Right cardiac atrium (tissue), 5 donors: ENCODE measurements at regions not wholly inside any gene's neighbourhood (a gene's known extent, or its start where the extent isn't known, plus 50 kb on each side); places are given as distances from the start of the nearest gene placed in this dataset.

Source experiments
- ATAC-seq, 2 donors: fragments of 200-7000 bp; cut with Tn5 transposase; one replicate each; pipeline versions ENCODE4 v1.8.0 to v1.9.1; 2020; ENCODE audit warnings: moderate library complexity in 2 of 2, mild to moderate bottlenecking in 1 of 2
- DNase-seq, 3 donors: peaks; one replicate each; pipeline ENCODE4 v3.0.0-alpha.2; 2020
- H3K27ac ChIP-seq: one replicate; pipeline ENCODE4 v1.5.1; 2013; ENCODE audit warnings: mild to moderate bottlenecking, low read length, control low read depth, moderate library complexity
- H3K27me3 ChIP-seq: one replicate; pipeline ENCODE4 v1.6.1; 2013; ENCODE audit not compliant: control insufficient read depth, insufficient read depth
- H3K4me1 ChIP-seq: one replicate; pipeline ENCODE4 v1.6.1; 2013; ENCODE audit warnings: low read length; ENCODE audit not compliant: control insufficient read depth, insufficient read depth
- H3K4me3 ChIP-seq: one replicate; pipeline ENCODE4 v1.5.1; 2013; ENCODE audit warnings: low read length, control low read depth
- H3K9me3 ChIP-seq: one replicate; pipeline ENCODE4 v1.6.1; 2013; ENCODE audit warnings: low read length; ENCODE audit not compliant: control insufficient read depth
- WGBS: extraction: QIAGEN DNeasy Blood & Tissue Kit; methylation state at CpG from one replicate; pipeline ENCODE4 v1.1.7; 2013; 5-methylcytosine and 5-hydroxymethylcytosine counted together
- intact Hi-C, 4 donors: fragments of 100-400 bp; cut with DNase I; formaldehyde crosslinking; loops; one replicate each; pipeline versions ENCODE4 v1.11.0 to v1.14.0; 2022 to 2023
- donor health status: healthy with polysubstance abuse.
- donor health status: DM: no; HTN: yes; CAD: no.
- donor health status: DM: no; HTN: no; CAD: no.
- donor health status: DM: no; HTN: yes; CAD: no; lungs with severe emphysema.
- donor health status: DM: yes; HTN: yes; CAD: no.

DNA sequence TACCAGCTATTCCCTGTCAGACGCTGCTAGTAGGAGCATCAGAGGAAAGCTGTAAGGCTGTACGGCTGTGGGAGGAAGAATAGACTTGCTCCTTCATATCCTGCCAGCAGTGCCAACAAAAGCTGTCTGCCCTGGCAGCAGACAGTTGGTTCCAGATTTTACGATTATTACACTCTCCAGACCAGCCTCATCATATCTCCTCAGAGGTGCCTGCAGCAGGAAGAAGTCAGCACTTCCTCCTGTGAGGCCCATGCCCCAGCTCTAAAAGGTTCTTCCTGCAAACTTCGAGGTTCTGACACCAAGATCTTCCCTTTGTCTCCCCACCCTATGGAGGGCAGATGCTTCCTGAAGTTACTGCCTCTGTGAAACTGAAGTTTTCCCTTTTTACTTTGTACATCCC lies 537.7 kb upstream of the PKDCC start:
- no peaks in the 10 kb centered on the region for H3K27me3 ChIP-seq
- peak in 1 of 2 donors; percentile 36 for ATAC-seq
- H3K4me1 ChIP-seq: no peaks in the 10 kb centered on the region
- no peak for DNase-seq
- intact Hi-C loops: no loop called here
- whole genome bisulfite sequencing: 19% methylated on average over 4 of the region's 4 CpGs
- H3K9me3 ChIP-seq: no peaks in the 10 kb centered on the region
- H3K4me3 ChIP-seq: no peak overlapping the region
- H3K27ac ChIP-seq: no peak overlapping the region

DNA sequence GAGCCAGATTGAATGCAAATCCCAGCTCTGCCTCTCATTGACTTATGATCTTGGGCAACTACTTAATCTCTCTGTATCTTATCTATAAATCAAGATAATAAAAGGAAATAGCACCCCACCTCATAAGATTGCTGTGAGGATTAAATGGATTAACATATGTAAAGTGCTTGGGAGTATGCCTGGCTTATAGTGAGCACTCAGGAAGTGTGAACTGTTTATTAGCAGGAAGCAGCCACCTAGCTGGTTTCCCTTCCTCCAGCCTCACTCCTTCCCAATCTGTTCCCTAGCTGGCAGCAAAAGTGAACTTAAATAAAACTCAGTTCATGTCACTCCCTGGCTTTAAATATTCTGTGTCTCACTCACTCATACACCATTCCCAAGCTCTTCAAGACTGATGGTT lies 526.6 kb upstream of the PKDCC start:
- Histone ChIP-seq H3K4me3 (no peak overlapping the region), H3K27me3 (no peaks in the 10 kb centered on the region), H3K4me1 (no peaks in the 10 kb centered on the region), H3K9me3 (no peaks in the 10 kb centered on the region), H3K27ac (no peak overlapping the region)
- ATAC-seq (no peak), DNase-seq (no peak)
- intact Hi-C loops: no loop called here

DNA sequence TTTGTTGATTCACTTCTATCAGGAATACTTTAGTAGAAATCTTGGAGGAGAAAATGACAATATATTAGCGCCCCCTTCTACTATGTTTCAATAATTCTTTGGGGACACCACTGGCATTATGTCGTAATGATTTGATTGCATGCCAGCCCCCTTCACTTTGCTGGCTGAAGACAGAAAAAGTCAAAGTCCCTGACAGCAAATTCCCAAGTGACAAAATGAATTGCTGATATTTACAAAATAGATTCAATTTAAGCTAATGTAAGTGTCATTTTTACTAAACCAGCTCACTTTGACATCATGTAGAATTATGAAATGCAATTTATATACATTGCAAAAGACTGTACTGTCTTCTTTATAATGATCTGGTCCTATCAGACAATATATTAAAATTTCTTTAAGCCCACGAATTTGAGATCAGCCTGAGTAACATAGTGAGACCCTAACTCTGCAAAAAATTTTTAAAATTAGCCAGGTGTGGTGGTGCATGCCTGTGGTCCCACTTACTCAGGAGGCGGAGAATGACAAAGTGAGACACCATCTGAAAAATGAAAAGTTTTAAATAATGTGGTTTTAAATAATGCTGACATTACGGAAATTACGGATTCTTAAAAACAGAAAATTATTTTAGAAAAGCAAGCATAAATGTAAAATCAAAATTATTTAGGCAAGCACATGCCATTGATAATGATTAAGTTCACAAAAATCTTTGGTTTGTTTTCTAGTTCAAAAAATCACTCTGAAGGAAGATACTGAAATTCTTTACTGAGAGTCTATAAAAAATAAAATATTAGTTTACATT lies 520.1 kb upstream of the PKDCC start:
- Histone ChIP-seq H3K4me1 (no peaks in the 10 kb centered on the region), H3K9me3 (no peaks in the 10 kb centered on the region), H3K4me3 (no peak overlapping the region), H3K27me3 (no peaks in the 10 kb centered on the region), H3K27ac (no peak overlapping the region)
- intact Hi-C loops: no loop called here
- 80% methylated on average over 6 of the region's 6 CpGs for WGBS
- ATAC-seq (no peak), DNase-seq (no peak)

DNA sequence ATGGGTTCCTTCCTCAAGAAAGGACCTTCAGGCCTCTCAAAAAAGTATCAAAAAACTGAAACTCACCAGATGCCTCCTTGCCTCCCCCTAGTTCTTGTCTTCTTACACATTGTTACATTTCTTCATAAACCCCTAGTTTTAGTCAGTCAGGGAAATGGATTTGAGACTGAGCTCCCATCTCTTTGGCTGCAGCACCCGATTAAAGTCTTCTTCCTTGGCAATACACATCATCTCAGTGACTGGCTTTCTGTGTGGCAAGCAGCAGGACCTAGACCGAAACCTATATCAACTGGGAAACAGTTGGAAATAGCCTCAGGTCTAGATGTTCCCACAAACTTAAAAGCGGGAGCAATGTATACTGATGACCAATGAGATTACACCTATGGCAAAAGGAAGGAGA lies 512.2 kb upstream of the PKDCC start:
- no peaks in the 10 kb centered on the region for H3K27me3 ChIP-seq
- 89% methylated on average over 3 of the region's 3 CpGs for WGBS
- H3K9me3 ChIP-seq: no peaks in the 10 kb centered on the region
- no peak overlapping the region for H3K27ac ChIP-seq
- ATAC-seq (no peak), DNase-seq (no peak)
- intact Hi-C loops: no loop called here
- H3K4me3 ChIP-seq: no peak overlapping the region
- H3K4me1 ChIP-seq: no peaks in the 10 kb centered on the region

DNA sequence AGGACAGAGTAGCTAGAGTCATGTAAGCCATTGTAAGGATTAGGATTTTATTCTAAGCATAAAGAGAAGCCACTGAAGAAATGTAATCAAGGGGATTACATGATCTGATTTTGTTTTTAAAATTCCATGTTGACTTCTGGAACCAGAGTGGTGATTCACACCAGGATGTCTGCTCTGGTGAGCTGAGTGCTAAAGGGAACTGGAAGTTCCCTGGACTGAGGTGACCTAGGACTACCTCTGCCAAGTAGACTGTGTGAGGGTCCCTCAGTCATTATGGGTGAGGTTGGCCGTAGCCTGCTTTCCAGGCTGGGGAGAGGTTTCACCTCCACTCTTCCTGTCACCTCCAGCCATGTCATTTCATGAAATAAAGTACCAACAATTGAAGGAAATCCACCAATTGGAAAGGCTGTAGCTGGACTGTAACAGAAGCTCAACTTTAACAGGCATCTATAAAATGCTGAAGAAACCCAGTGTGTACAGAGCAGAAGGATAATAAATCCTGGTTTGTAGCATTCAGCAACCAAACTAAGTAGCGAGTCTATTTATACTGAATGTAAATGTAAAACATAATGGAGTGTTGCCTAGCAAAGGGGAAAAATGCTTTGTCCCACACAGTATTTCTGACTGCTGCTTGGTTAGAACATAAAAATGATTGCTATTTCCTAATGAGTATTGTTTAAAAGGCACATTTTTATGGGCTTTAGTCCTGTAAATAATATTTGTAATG lies 507.4 kb upstream of the PKDCC start:
- H3K27ac ChIP-seq: no peak overlapping the region
- intact Hi-C loops: no loop called here
- no peak overlapping the region for H3K4me3 ChIP-seq
- ATAC-seq: no peak
- 73% methylated on average over 2 of the region's 2 CpGs for WGBS
- no peaks in the 10 kb centered on the region for H3K27me3 ChIP-seq
- no peaks in the 10 kb centered on the region for H3K4me1 ChIP-seq
- H3K9me3 ChIP-seq: no peaks in the 10 kb centered on the region
- DNase-seq: no peak

DNA sequence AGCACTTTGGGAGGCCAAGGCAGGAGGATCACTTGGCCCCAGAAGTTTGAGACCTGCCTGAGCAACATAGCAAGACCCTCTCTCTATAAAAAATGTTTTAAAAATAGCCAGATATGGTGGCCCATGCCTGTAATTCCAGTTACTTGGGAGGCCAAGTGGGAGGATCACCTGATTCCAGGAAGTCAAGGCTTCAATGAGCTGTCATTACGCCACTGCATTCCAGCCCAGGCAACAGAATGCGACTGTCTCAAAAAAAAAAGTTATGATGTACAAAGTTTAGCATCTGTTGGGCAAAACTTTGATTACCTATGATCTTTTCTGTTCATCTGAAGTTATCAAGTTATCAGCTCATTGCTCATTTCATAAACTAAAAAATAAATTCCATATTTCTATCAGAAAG lies 504.1 kb upstream of the PKDCC start:
- DNase-seq: no peak
- Histone ChIP-seq H3K9me3 (no peaks in the 10 kb centered on the region), H3K27me3 (no peaks in the 10 kb centered on the region), H3K4me1 (no peaks in the 10 kb centered on the region), H3K27ac (no peak overlapping the region), H3K4me3 (no peak overlapping the region)
- ATAC-seq: no peak
- intact Hi-C loops: no loop called here
- WGBS: 95% methylated on average over 2 of the region's 2 CpGs

DNA sequence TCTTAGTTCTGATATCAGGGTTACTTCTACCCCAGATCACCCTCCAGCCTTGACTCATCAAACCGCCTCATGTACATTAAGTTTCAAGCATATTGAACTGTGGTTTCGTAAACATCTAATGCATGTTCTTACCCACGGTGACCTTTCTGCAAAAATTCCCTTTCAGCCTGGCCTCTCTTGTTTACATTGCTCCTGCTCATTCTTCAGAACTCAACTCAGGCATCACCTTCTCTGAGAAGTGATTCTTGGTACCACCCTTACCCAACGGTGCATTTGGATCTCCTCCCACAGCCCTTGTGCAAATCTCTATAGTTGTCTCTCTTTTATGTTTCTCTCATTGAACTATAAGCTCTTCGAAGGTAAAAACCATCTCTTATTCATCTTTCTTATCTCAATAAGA lies 503.1 kb upstream of the PKDCC start:
- no peak for DNase-seq
- no peaks in the 10 kb centered on the region for H3K9me3 ChIP-seq
- no peak for ATAC-seq
- H3K27me3 ChIP-seq: no peaks in the 10 kb centered on the region
- no peaks in the 10 kb centered on the region for H3K4me1 ChIP-seq
- 89% methylated on average over 5 of the region's 5 CpGs for WGBS
- H3K4me3 ChIP-seq: no peak overlapping the region
- intact Hi-C loops: no loop called here
- H3K27ac ChIP-seq: no peak overlapping the region

DNA sequence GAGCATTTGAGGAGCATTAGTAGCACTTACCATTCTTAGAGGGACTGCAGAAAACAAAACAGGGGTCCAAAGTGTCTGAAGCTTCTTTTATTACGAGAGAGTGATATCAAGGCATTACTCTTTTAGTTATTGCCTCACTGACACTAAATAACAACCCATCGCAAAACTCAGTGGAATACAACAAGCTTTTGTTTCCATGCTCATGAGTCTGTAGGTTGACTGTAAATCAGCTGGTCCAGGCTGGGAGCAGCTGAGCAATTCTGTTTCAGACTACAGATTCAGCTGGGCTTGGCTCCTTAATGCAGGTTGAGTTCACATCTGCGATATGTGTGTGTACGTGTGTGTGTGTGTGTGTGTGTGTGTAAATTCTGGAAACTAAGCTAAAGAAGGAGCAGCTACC lies 501.8 kb upstream of the PKDCC start:
- no peaks in the 10 kb centered on the region for H3K27me3 ChIP-seq
- H3K27ac ChIP-seq: no peak overlapping the region
- ATAC-seq (no peak), DNase-seq (no peak)
- no peaks in the 10 kb centered on the region for H3K4me1 ChIP-seq
- no peak overlapping the region for H3K4me3 ChIP-seq
- WGBS: 86% methylated on average over 4 of the region's 4 CpGs
- intact Hi-C loops: no loop called here
- no peaks in the 10 kb centered on the region for H3K9me3 ChIP-seq

DNA sequence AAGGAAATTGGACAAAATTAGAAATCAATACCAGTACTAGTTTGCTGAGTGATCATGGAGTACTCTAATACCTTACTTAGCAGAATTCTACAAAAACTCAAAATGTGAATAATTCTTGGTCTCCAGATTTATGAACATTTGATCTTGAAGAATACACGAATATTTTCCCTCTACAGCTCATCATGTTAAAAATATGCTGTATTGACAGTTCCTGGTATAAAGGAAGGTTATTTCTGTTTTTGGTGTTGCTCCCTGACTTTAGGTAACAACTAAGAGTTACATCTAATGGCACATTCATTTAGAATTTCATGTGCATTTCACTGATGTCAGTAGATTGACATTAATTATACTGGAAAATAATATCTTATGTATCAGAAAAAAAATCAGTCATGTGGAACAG lies 479.2 kb upstream of the PKDCC start:
- WGBS: 74% methylated on average over 1 of the region's 1 CpG
- no peak overlapping the region for H3K27ac ChIP-seq

DNA sequence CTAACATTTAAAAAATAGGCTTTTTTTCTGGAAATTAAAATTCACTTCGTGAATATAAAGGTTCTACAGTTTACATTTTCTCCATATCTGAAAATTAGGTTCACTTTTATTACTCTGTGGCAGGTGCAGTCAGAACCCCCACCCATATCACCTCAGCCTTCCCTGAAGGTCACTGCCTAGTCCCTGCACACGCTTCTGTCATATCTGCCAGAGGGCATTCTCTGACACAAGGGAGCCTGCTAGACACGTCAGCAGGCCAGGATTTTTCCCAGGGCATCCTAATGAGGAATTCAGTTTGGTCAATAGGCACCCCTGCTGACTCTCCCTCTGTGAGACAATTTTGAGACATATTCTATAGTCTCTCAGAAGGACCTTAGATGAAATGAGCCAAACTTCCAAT lies 475.7 kb upstream of the PKDCC start:
- WGBS: 63% methylated on average over 3 of the region's 3 CpGs
- H3K4me3 ChIP-seq: no peak overlapping the region
- H3K27me3 ChIP-seq: no peaks in the 10 kb centered on the region
- no peaks in the 10 kb centered on the region for H3K9me3 ChIP-seq
- ATAC-seq (no peak), DNase-seq (no peak)
- H3K4me1 ChIP-seq: no peaks in the 10 kb centered on the region
- H3K27ac ChIP-seq: no peak overlapping the region
- intact Hi-C loops: no loop called here

More for the DNA sequence above, 479.2 kb upstream of the PKDCC start:
- no peaks in the 10 kb centered on the region for H3K27me3 ChIP-seq
- intact Hi-C loops: no loop called here
- no peak for DNase-seq
- H3K9me3 ChIP-seq: no peaks in the 10 kb centered on the region
- H3K4me1 ChIP-seq: no peaks in the 10 kb centered on the region
- ATAC-seq: no peak
- H3K4me3 ChIP-seq: no peak overlapping the region

DNA sequence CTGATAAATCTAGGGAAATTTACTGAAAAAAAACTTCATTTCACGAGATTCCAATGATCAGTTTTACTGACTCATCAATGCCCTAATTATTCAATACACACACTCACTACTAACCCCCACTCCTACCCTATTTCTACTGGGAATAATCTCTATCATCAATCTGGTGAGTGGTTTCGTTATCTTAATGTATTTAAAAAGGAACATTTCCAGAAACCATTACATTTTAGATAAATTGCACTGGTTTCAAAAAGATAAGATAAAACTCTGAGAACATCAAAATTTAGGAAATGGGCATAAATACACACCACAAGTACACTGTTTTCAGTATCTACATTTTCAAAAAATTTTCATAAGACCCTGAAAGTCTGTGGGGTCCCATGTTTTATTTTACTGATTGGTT lies 471.4 kb upstream of the PKDCC start:
- ATAC-seq: no peak

More for the DNA sequence above, 471.4 kb upstream of the PKDCC start:
- intact Hi-C loops: no loop called here
- no peak for DNase-seq
- WGBS: 67% methylated on average over 2 of the region's 2 CpGs
- no peaks in the 10 kb centered on the region for H3K27me3 ChIP-seq
- peaks cover 1% of the 10 kb centered on the region for H3K4me1 ChIP-seq
- H3K4me3 ChIP-seq: no peak overlapping the region
- no peaks in the 10 kb centered on the region for H3K9me3 ChIP-seq
- H3K27ac ChIP-seq: no peak overlapping the region
